H1 (cell line): ENCODE measurements at regions not wholly inside any gene's neighbourhood (a gene's known extent, or its start where the extent isn't known, plus 50 kb on each side); places are given as distances from the start of the nearest gene placed in this dataset.
A peak's percentile ranks its signal among the peaks of the same experiment; 100 is the strongest.

Experiments
- CTCF ChIA-PET: fragments of 300-600 bp; sonication (Branson Sonifier 250); formaldehyde crosslinking; loops from one replicate; lab custom pipeline; 2021; ENCODE audit not compliant: partially characterized antibody; lab: Charles Lee
- POLR2A ChIA-PET: fragments of 300-600 bp; sonication (Branson Sonifier 250); formaldehyde crosslinking; loops from one replicate; lab custom pipeline; 2021; ENCODE audit warnings: inconsistent platforms; ENCODE audit not compliant: partially characterized antibody; lab: Charles Lee
- DNase-seq, 2 experiments: peaks; one replicate each; pipeline versions ENCODE4 v3.0.0 to v3.0.0-alpha.2; 2010 to 2022; ENCODE audit warnings: low spot score in 2 of 2, low read depth in 1 of 2, mixed read lengths in 1 of 2
- FAIRE-seq: peaks from 2 replicates; lab custom pipeline; 2011; peaks lifted over from hg19 to GRCh38; lab: Jason Lieb, UNC
- H2AFZ ChIP-seq: 2 replicates; pipeline ENCODE4 v1.8.1; 2012; ENCODE audit warnings: low read length, inconsistent platforms
- H2AK5ac ChIP-seq: 2 replicates; pipeline ENCODE4 v1.6.1; 2013; ENCODE audit warnings: low read depth, low read length
- H2BK120ac ChIP-seq: replicated peaks from 2 replicates; pipeline ENCODE3; 2013; ENCODE audit warnings: low read depth, low read length, inconsistent platforms
- H2BK12ac ChIP-seq: 2 replicates; pipeline ENCODE4 v1.6.1; 2013; ENCODE audit warnings: low read depth, low read length
- H2BK15ac ChIP-seq: 2 replicates; pipeline ENCODE4 v1.6.1; 2013; ENCODE audit warnings: low read length
- H2BK20ac ChIP-seq: 2 replicates; pipeline ENCODE4 v1.6.1; 2013; ENCODE audit warnings: low read length
- H2BK5ac ChIP-seq: 2 replicates; pipeline ENCODE4 v1.6.1; 2013; ENCODE audit warnings: low read depth, low read length
- H3K14ac ChIP-seq: 2 replicates; pipeline ENCODE4 v1.6.1; 2013; ENCODE audit warnings: inconsistent platforms; ENCODE audit not compliant: insufficient read length
- H3K18ac ChIP-seq: 2 replicates; pipeline ENCODE4 v1.6.1; 2013; ENCODE audit warnings: low read length; ENCODE audit errors: extremely low read depth
- H3K23ac ChIP-seq: 2 replicates; pipeline ENCODE4 v1.6.1; 2013; ENCODE audit warnings: inconsistent platforms; ENCODE audit not compliant: insufficient read length
- H3K23me2 ChIP-seq: 2 replicates; pipeline ENCODE4 v1.6.1; 2013; ENCODE audit warnings: low read depth, low read length
- H3K27ac ChIP-seq: 2 replicates; pipeline ENCODE4 v1.6.1; 2011; ENCODE audit warnings: low read depth, low read length, inconsistent platforms
- H3K27me3 ChIP-seq, 4 experiments: replicated peaks in 1 of 4; 1 replicate in 1 of 4; 2 replicates in 3 of 4; pipeline versions ENCODE4 v1.6.1 to v1.8.1; 2011 to 2013; ENCODE audit warnings: low read length in 3 of 4, mild to moderate bottlenecking in 3 of 4, inconsistent platforms in 2 of 4, mixed read lengths in 2 of 4, moderate library complexity in 1 of 4; ENCODE audit not compliant: control insufficient read depth in 3 of 4, insufficient read depth in 3 of 4; ENCODE audit errors: extremely low read depth in 1 of 4
- H3K36me3 ChIP-seq, 4 experiments: 2 replicates each; pipeline versions ENCODE4 v1.6.1 to v1.8.1; 2011 to 2013; ENCODE audit warnings: mild to moderate bottlenecking in 4 of 4, low read length in 3 of 4, moderate library complexity in 2 of 4, control low read depth in 1 of 4, inconsistent platforms in 1 of 4; ENCODE audit not compliant: insufficient read depth in 4 of 4, control insufficient read depth in 2 of 4
- H3K4ac ChIP-seq: replicated peaks from 2 replicates; pipeline ENCODE3; 2013; ENCODE audit warnings: low read length, low read depth, mixed read lengths, inconsistent platforms; ENCODE audit not compliant: insufficient read length
- H3K4me1 ChIP-seq, 4 experiments: replicated peaks in 1 of 4; 1 replicate in 1 of 4; 2 replicates in 3 of 4; pipeline versions ENCODE4 v1.6.1 to v1.8.1; 2011 to 2013; ENCODE audit warnings: low read length in 3 of 4, inconsistent platforms in 2 of 4, mixed read lengths in 1 of 4; ENCODE audit not compliant: insufficient read depth in 4 of 4, control insufficient read depth in 3 of 4
- H3K4me2 ChIP-seq, 2 experiments: 2 replicates each; pipeline versions ENCODE4 v1.6.1 to v1.8.1; 2011 to 2013; ENCODE audit warnings: low read depth in 2 of 2, low read length in 2 of 2, control low read depth in 1 of 2, inconsistent platforms in 1 of 2, mild to moderate bottlenecking in 1 of 2; ENCODE audit not compliant: insufficient read depth in 1 of 2
- H3K4me3 ChIP-seq, 4 experiments: fragments of 200-600, 300-600 bp in 1 of 4; sonication (generic), shearing (Covaris generic), sonication (Bioruptor Twin) in 1 of 4; 2 replicates each; pipeline versions ENCODE4 v1.5.1 to v1.8.1; 2011 to 2016; ENCODE audit warnings: low read length in 4 of 4, low read depth in 3 of 4, control low read depth in 2 of 4, inconsistent platforms in 2 of 4, mild to moderate bottlenecking in 2 of 4, mixed read lengths in 1 of 4, moderate library complexity in 1 of 4; ENCODE audit not compliant: insufficient read depth in 2 of 4; ENCODE audit errors: extremely low read depth in 1 of 4
- H3K56ac ChIP-seq: replicated peaks from 2 replicates; pipeline ENCODE3; 2013; ENCODE audit warnings: low read depth, mild to moderate bottlenecking, mixed read lengths, low read length, inconsistent platforms; ENCODE audit not compliant: insufficient read length
- H3K79me1 ChIP-seq: 2 replicates; pipeline ENCODE4 v1.6.1; 2013; ENCODE audit warnings: low read depth, low read length, control low read depth
- H3K79me2 ChIP-seq, 2 experiments: 2 replicates each; pipeline versions ENCODE4 v1.6.1 to v1.8.1; 2012 to 2013; ENCODE audit warnings: low read length in 2 of 2, mild to moderate bottlenecking in 2 of 2, inconsistent platforms in 1 of 2; ENCODE audit not compliant: insufficient read depth in 2 of 2, control insufficient read depth in 1 of 2
- H3K9ac ChIP-seq, 4 experiments: replicated peaks in 1 of 4; 1 replicate in 1 of 4; 2 replicates in 3 of 4; pipeline versions ENCODE4 v1.6.1 to v1.8.1; 2011 to 2013; ENCODE audit warnings: low read depth in 3 of 4, low read length in 3 of 4, control low read depth in 2 of 4, mild to moderate bottlenecking in 2 of 4, moderate library complexity in 2 of 4, inconsistent platforms in 1 of 4; ENCODE audit errors: extremely low read depth in 1 of 4
- H3K9me3 ChIP-seq, 2 experiments: 2 replicates each; pipeline versions ENCODE4 v1.6.1 to v1.8.1; 2012 to 2013; ENCODE audit warnings: mild to moderate bottlenecking in 2 of 2, moderate library complexity in 2 of 2, control low read depth in 1 of 2, inconsistent platforms in 1 of 2, low read depth in 1 of 2, low read length in 1 of 2, mixed read lengths in 1 of 2; ENCODE audit not compliant: insufficient read depth in 2 of 2
- H4K20me1 ChIP-seq, 2 experiments: replicated peaks in 1 of 2; 2 replicates each; pipeline versions ENCODE3 to v1.8.1; 2011 to 2013; ENCODE audit warnings: inconsistent platforms in 2 of 2, low read length in 2 of 2, mild to moderate bottlenecking in 1 of 2; ENCODE audit not compliant: insufficient read depth in 2 of 2, control insufficient read depth in 1 of 2
- H4K5ac ChIP-seq: 2 replicates; pipeline ENCODE4 v1.6.1; 2013; ENCODE audit warnings: low read length, low read depth, mixed read lengths, inconsistent platforms; ENCODE audit not compliant: insufficient read length
- H4K8ac ChIP-seq: 2 replicates; pipeline ENCODE4 v1.8.0; 2013; ENCODE audit warnings: mild to moderate bottlenecking, moderate library complexity, low read length, inconsistent platforms; ENCODE audit not compliant: insufficient read depth; ENCODE audit errors: extremely low read depth
- H4K91ac ChIP-seq: replicated peaks from 2 replicates; pipeline ENCODE3; 2013; ENCODE audit warnings: low read length, mixed read lengths, inconsistent platforms; ENCODE audit not compliant: insufficient read length
- BCL11A ChIP-seq, 2 experiments: IDR thresholded peaks; one replicate each; pipeline ENCODE4 v1.6.1; 2011; ENCODE audit warnings: low read depth in 2 of 2, low read length in 2 of 2, mild to moderate bottlenecking in 2 of 2
- CREB1 ChIP-seq: IDR thresholded peaks from 2 replicates; pipeline ENCODE4 v1.6.1; 2012; ENCODE audit warnings: inconsistent platforms
- EGR1 ChIP-seq: IDR thresholded peaks from 2 replicates; pipeline ENCODE4 v1.6.1; 2011; ENCODE audit warnings: low read depth, low read length, borderline replicate concordance
- EZH2 ChIP-seq: fragments of 200-600 bp; sonication (generic); IDR thresholded peaks from 2 replicates; pipeline ENCODE4 v1.7.1; 2012; ENCODE audit warnings: low read depth, mild to moderate bottlenecking, moderate library complexity, low read length, inconsistent platforms; ENCODE audit not compliant: severe bottlenecking
- POLR2AphosphoS5 ChIP-seq: IDR thresholded peaks from 2 replicates; pipeline ENCODE4 v1.6.1; 2011; ENCODE audit warnings: low read depth, low read length
- POU5F1 ChIP-seq: IDR thresholded peaks from 2 replicates; pipeline ENCODE4 v1.6.1; 2011; ENCODE audit warnings: low read depth, mild to moderate bottlenecking, low read length, moderate library complexity
- RNF2 ChIP-seq: fragments of 200-900, 300-1000 bp; sonication (generic); IDR thresholded peaks from 2 replicates; pipeline ENCODE4 v1.7.1; 2016; ENCODE audit warnings: borderline replicate concordance, low read depth, mild to moderate bottlenecking, antibody characterized with exemption, low read length; ENCODE audit not compliant: poor library complexity, severe bottlenecking; ENCODE audit errors: missing control alignments
- SIX5 ChIP-seq: IDR thresholded peaks from 2 replicates; pipeline ENCODE4 v1.6.1; 2011; ENCODE audit warnings: mild to moderate bottlenecking, low read depth, low read length
- TAF7 ChIP-seq: optimal IDR thresholded peaks from 2 replicates; pipeline ENCODE3; 2011; ENCODE audit warnings: low read depth, mild to moderate bottlenecking, inconsistent platforms, low read length, moderate library complexity, borderline replicate concordance
- TCF12 ChIP-seq: IDR thresholded peaks from 2 replicates; pipeline ENCODE4 v1.6.1; 2011; ENCODE audit warnings: low read depth, mild to moderate bottlenecking, low read length
- TEAD4 ChIP-seq: IDR thresholded peaks from 2 replicates; pipeline ENCODE4 v1.6.1; 2012; ENCODE audit warnings: low read depth, low read length, inconsistent platforms, mixed read lengths
- YY1 ChIP-seq: IDR thresholded peaks from 2 replicates; pipeline ENCODE4 v1.6.1; 2011; ENCODE audit warnings: low read depth, mild to moderate bottlenecking, low read length
- WGBS, 2 experiments: shearing (Covaris generic) in 1 of 2; methylation state at CpG; one replicate each; pipeline versions ENCODE4 v1.1.6 to v1.1.7; 2013 to 2015; ENCODE audit warnings: low lambda C conversion rate in 2 of 2, mixed read lengths in 2 of 2, inconsistent platforms in 1 of 2, low coverage in 1 of 2, missing lambda C conversion rate in 1 of 2; ENCODE audit not compliant: insufficient replicate concordance in 2 of 2, insufficient coverage in 1 of 2, insufficient read length in 1 of 2; ENCODE audit errors: extremely low coverage in 1 of 2, missing lambda C conversion rate in 1 of 2; 5-methylcytosine and 5-hydroxymethylcytosine counted together
- TF ChIP-seq, protein P1 (sequence below): IDR thresholded peaks from 2 replicates; pipeline ENCODE4 v1.6.1; 2012; ENCODE audit warnings: inconsistent platforms

DNA sequence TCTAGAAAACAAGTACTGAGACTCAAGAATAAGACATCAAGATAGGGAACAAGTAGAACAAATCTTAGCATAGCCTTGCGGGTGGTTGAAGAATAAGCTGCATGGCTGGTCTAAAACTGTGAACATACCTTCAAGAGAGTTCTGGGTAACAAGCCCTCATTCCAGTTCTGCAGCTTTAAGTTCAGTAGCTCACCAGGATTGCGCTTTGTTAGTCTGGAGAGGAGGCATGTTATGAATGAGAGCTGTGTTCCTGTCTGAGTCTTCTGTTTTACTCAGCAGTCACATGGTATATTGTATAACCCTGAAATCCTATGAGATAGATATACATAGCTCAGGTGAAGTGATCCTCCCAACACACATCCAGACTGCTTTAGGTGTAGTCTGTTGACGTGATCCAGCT is 406.6 kb upstream of the IRAK1BP1 start:
- no peak overlapping the region for H4K8ac ChIP-seq
- no peak overlapping the region for H2BK12ac ChIP-seq
- no peak overlapping the region for H2AK5ac ChIP-seq
- H2BK5ac ChIP-seq = no peak overlapping the region
- no peak overlapping the region for H2BK20ac ChIP-seq
- ChIA-PET CTCF (no interaction called here), POLR2A (no interaction called here)
- no peak overlapping the region for H3K9ac ChIP-seq
- no peak overlapping the region for H3K18ac ChIP-seq
- no peak overlapping the region for H3K4ac ChIP-seq
- H3K23me2 ChIP-seq = no peaks in the 10 kb centered on the region
- no peak overlapping the region for H3K27ac ChIP-seq
- H3K79me1 ChIP-seq = no peaks in the 10 kb centered on the region
- H3K56ac ChIP-seq = no peak overlapping the region
- H2BK120ac ChIP-seq = no peak overlapping the region
- H3K79me2 ChIP-seq = no peaks in the 10 kb centered on the region
- no peak for FAIRE-seq
- no peak overlapping the region for H3K23ac ChIP-seq
- no peaks in the 10 kb centered on the region for H3K27me3 ChIP-seq
- H2BK15ac ChIP-seq = no peak overlapping the region
- H4K20me1 ChIP-seq = no peaks in the 10 kb centered on the region
- TF ChIP-seq SIX5 (no peak), TAF7 (no peak), RNF2 (no peak), CREB1 (no peak), TEAD4 (no peak), EZH2 (no peak), YY1 (no peak), BCL11A (IDR thresholded peaks at IDR 0.05; ENCODE audit: low read depth in 2 of 2, low read length in 2 of 2) (no peak), POLR2AphosphoS5 (no peak), TCF12 (no peak), POU5F1 (no peak), EGR1 (no peak)
- TF ChIP-seq, protein P1, sequence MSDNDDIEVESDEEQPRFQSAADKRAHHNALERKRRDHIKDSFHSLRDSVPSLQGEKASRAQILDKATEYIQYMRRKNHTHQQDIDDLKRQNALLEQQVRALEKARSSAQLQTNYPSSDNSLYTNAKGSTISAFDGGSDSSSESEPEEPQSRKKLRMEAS = no peak
- no peaks in the 10 kb centered on the region for H3K36me3 ChIP-seq
- H4K91ac ChIP-seq = no peak overlapping the region
- WGBS, 2 experiments = 60% methylated on average over 3 of the region's 3 CpGs; no CpG with 5 or more reads in 1 of the 2 experiments
- H4K5ac ChIP-seq = no peak overlapping the region
- H2AFZ ChIP-seq = peak overlapping the region; percentile 26; the same call in 1 of the 2 replicates
- DNase-seq = no peak
- no peak overlapping the region for H3K14ac ChIP-seq
- H3K4me1 ChIP-seq = no peaks in the 10 kb centered on the region
- no peaks in the 10 kb centered on the region for H3K9me3 ChIP-seq
- H3K4me2 ChIP-seq = no peak overlapping the region
- H3K4me3 ChIP-seq = no peak overlapping the region
